ENCODE measurements at regions not wholly inside any gene's neighbourhood (a gene's known extent, or its start where the extent isn't known, plus 50 kb on each side); places are given as distances from the start of the nearest gene placed in this dataset.

- TF ChIP-seq, protein P1, sequence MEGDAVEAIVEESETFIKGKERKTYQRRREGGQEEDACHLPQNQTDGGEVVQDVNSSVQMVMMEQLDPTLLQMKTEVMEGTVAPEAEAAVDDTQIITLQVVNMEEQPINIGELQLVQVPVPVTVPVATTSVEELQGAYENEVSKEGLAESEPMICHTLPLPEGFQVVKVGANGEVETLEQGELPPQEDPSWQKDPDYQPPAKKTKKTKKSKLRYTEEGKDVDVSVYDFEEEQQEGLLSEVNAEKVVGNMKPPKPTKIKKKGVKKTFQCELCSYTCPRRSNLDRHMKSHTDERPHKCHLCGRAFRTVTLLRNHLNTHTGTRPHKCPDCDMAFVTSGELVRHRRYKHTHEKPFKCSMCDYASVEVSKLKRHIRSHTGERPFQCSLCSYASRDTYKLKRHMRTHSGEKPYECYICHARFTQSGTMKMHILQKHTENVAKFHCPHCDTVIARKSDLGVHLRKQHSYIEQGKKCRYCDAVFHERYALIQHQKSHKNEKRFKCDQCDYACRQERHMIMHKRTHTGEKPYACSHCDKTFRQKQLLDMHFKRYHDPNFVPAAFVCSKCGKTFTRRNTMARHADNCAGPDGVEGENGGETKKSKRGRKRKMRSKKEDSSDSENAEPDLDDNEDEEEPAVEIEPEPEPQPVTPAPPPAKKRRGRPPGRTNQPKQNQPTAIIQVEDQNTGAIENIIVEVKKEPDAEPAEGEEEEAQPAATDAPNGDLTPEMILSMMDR (IDR thresholded peaks at IDR 0.05): no peak
- TF ChIP-seq POLR2AphosphoS5 (IDR thresholded peaks at IDR 0.05) (no peak), POLR2A (IDR thresholded peaks at IDR 0.05) (no peak), EP300 (IDR thresholded peaks at IDR 0.05) (no peak)
Observed at GRCh38 chr2:71846072-71846471, 301.6 kb downstream of the CYP26B1 start.
